H1 (cell line): ENCODE measurements at regions not wholly inside any gene's neighbourhood (a gene's known extent, or its start where the extent isn't known, plus 50 kb on each side); places are given as distances from the start of the nearest gene placed in this dataset.

Experiments
- CTCF ChIA-PET: fragments of 300-600 bp; sonication (Branson Sonifier 250); formaldehyde crosslinking; loops from one replicate; lab custom pipeline; 2021; ENCODE audit not compliant: partially characterized antibody; lab: Charles Lee
- POLR2A ChIA-PET: fragments of 300-600 bp; sonication (Branson Sonifier 250); formaldehyde crosslinking; loops from one replicate; lab custom pipeline; 2021; ENCODE audit warnings: inconsistent platforms; ENCODE audit not compliant: partially characterized antibody; lab: Charles Lee
- DNase-seq, 2 experiments: peaks; one replicate each; pipeline versions ENCODE4 v3.0.0 to v3.0.0-alpha.2; 2010 to 2022; ENCODE audit warnings: low spot score in 2 of 2, low read depth in 1 of 2, mixed read lengths in 1 of 2
- FAIRE-seq: peaks from 2 replicates; lab custom pipeline; 2011; peaks lifted over from hg19 to GRCh38; lab: Jason Lieb, UNC
- H2AFZ ChIP-seq: 2 replicates; pipeline ENCODE4 v1.8.1; 2012; ENCODE audit warnings: low read length, inconsistent platforms
- H2AK5ac ChIP-seq: 2 replicates; pipeline ENCODE4 v1.6.1; 2013; ENCODE audit warnings: low read depth, low read length
- H2BK120ac ChIP-seq: replicated peaks from 2 replicates; pipeline ENCODE3; 2013; ENCODE audit warnings: low read depth, low read length, inconsistent platforms
- H2BK12ac ChIP-seq: 2 replicates; pipeline ENCODE4 v1.6.1; 2013; ENCODE audit warnings: low read depth, low read length
- H2BK15ac ChIP-seq: 2 replicates; pipeline ENCODE4 v1.6.1; 2013; ENCODE audit warnings: low read length
- H2BK20ac ChIP-seq: 2 replicates; pipeline ENCODE4 v1.6.1; 2013; ENCODE audit warnings: low read length
- H2BK5ac ChIP-seq: 2 replicates; pipeline ENCODE4 v1.6.1; 2013; ENCODE audit warnings: low read depth, low read length
- H3K14ac ChIP-seq: 2 replicates; pipeline ENCODE4 v1.6.1; 2013; ENCODE audit warnings: inconsistent platforms; ENCODE audit not compliant: insufficient read length
- H3K18ac ChIP-seq: 2 replicates; pipeline ENCODE4 v1.6.1; 2013; ENCODE audit warnings: low read length; ENCODE audit errors: extremely low read depth
- H3K23ac ChIP-seq: 2 replicates; pipeline ENCODE4 v1.6.1; 2013; ENCODE audit warnings: inconsistent platforms; ENCODE audit not compliant: insufficient read length
- H3K23me2 ChIP-seq: 2 replicates; pipeline ENCODE4 v1.6.1; 2013; ENCODE audit warnings: low read depth, low read length
- H3K27ac ChIP-seq: 2 replicates; pipeline ENCODE4 v1.6.1; 2011; ENCODE audit warnings: low read depth, low read length, inconsistent platforms
- H3K27me3 ChIP-seq, 4 experiments: replicated peaks in 1 of 4; 1 replicate in 1 of 4; 2 replicates in 3 of 4; pipeline versions ENCODE4 v1.6.1 to v1.8.1; 2011 to 2013; ENCODE audit warnings: low read length in 3 of 4, mild to moderate bottlenecking in 3 of 4, inconsistent platforms in 2 of 4, mixed read lengths in 2 of 4, moderate library complexity in 1 of 4; ENCODE audit not compliant: control insufficient read depth in 3 of 4, insufficient read depth in 3 of 4; ENCODE audit errors: extremely low read depth in 1 of 4
- H3K36me3 ChIP-seq, 4 experiments: 2 replicates each; pipeline versions ENCODE4 v1.6.1 to v1.8.1; 2011 to 2013; ENCODE audit warnings: mild to moderate bottlenecking in 4 of 4, low read length in 3 of 4, moderate library complexity in 2 of 4, control low read depth in 1 of 4, inconsistent platforms in 1 of 4; ENCODE audit not compliant: insufficient read depth in 4 of 4, control insufficient read depth in 2 of 4
- H3K4ac ChIP-seq: replicated peaks from 2 replicates; pipeline ENCODE3; 2013; ENCODE audit warnings: low read length, low read depth, mixed read lengths, inconsistent platforms; ENCODE audit not compliant: insufficient read length
- H3K4me1 ChIP-seq, 4 experiments: replicated peaks in 1 of 4; 1 replicate in 1 of 4; 2 replicates in 3 of 4; pipeline versions ENCODE4 v1.6.1 to v1.8.1; 2011 to 2013; ENCODE audit warnings: low read length in 3 of 4, inconsistent platforms in 2 of 4, mixed read lengths in 1 of 4; ENCODE audit not compliant: insufficient read depth in 4 of 4, control insufficient read depth in 3 of 4
- H3K4me2 ChIP-seq, 2 experiments: 2 replicates each; pipeline versions ENCODE4 v1.6.1 to v1.8.1; 2011 to 2013; ENCODE audit warnings: low read depth in 2 of 2, low read length in 2 of 2, control low read depth in 1 of 2, inconsistent platforms in 1 of 2, mild to moderate bottlenecking in 1 of 2; ENCODE audit not compliant: insufficient read depth in 1 of 2
- H3K4me3 ChIP-seq, 4 experiments: fragments of 200-600, 300-600 bp in 1 of 4; sonication (generic), shearing (Covaris generic), sonication (Bioruptor Twin) in 1 of 4; 2 replicates each; pipeline versions ENCODE4 v1.5.1 to v1.8.1; 2011 to 2016; ENCODE audit warnings: low read length in 4 of 4, low read depth in 3 of 4, control low read depth in 2 of 4, inconsistent platforms in 2 of 4, mild to moderate bottlenecking in 2 of 4, mixed read lengths in 1 of 4, moderate library complexity in 1 of 4; ENCODE audit not compliant: insufficient read depth in 2 of 4; ENCODE audit errors: extremely low read depth in 1 of 4
- H3K56ac ChIP-seq: replicated peaks from 2 replicates; pipeline ENCODE3; 2013; ENCODE audit warnings: low read depth, mild to moderate bottlenecking, mixed read lengths, low read length, inconsistent platforms; ENCODE audit not compliant: insufficient read length
- H3K79me1 ChIP-seq: 2 replicates; pipeline ENCODE4 v1.6.1; 2013; ENCODE audit warnings: low read depth, low read length, control low read depth
- H3K79me2 ChIP-seq, 2 experiments: 2 replicates each; pipeline versions ENCODE4 v1.6.1 to v1.8.1; 2012 to 2013; ENCODE audit warnings: low read length in 2 of 2, mild to moderate bottlenecking in 2 of 2, inconsistent platforms in 1 of 2; ENCODE audit not compliant: insufficient read depth in 2 of 2, control insufficient read depth in 1 of 2
- H3K9ac ChIP-seq, 4 experiments: replicated peaks in 1 of 4; 1 replicate in 1 of 4; 2 replicates in 3 of 4; pipeline versions ENCODE4 v1.6.1 to v1.8.1; 2011 to 2013; ENCODE audit warnings: low read depth in 3 of 4, low read length in 3 of 4, control low read depth in 2 of 4, mild to moderate bottlenecking in 2 of 4, moderate library complexity in 2 of 4, inconsistent platforms in 1 of 4; ENCODE audit errors: extremely low read depth in 1 of 4
- H3K9me3 ChIP-seq, 2 experiments: 2 replicates each; pipeline versions ENCODE4 v1.6.1 to v1.8.1; 2012 to 2013; ENCODE audit warnings: mild to moderate bottlenecking in 2 of 2, moderate library complexity in 2 of 2, control low read depth in 1 of 2, inconsistent platforms in 1 of 2, low read depth in 1 of 2, low read length in 1 of 2, mixed read lengths in 1 of 2; ENCODE audit not compliant: insufficient read depth in 2 of 2
- H4K20me1 ChIP-seq, 2 experiments: replicated peaks in 1 of 2; 2 replicates each; pipeline versions ENCODE3 to v1.8.1; 2011 to 2013; ENCODE audit warnings: inconsistent platforms in 2 of 2, low read length in 2 of 2, mild to moderate bottlenecking in 1 of 2; ENCODE audit not compliant: insufficient read depth in 2 of 2, control insufficient read depth in 1 of 2
- H4K5ac ChIP-seq: 2 replicates; pipeline ENCODE4 v1.6.1; 2013; ENCODE audit warnings: low read length, low read depth, mixed read lengths, inconsistent platforms; ENCODE audit not compliant: insufficient read length
- H4K8ac ChIP-seq: 2 replicates; pipeline ENCODE4 v1.8.0; 2013; ENCODE audit warnings: mild to moderate bottlenecking, moderate library complexity, low read length, inconsistent platforms; ENCODE audit not compliant: insufficient read depth; ENCODE audit errors: extremely low read depth
- H4K91ac ChIP-seq: replicated peaks from 2 replicates; pipeline ENCODE3; 2013; ENCODE audit warnings: low read length, mixed read lengths, inconsistent platforms; ENCODE audit not compliant: insufficient read length
- ASH2L ChIP-seq: fragments of 200-600, 300-600 bp; sonication (generic); IDR thresholded peaks from one replicate; pipeline ENCODE4 v1.7.1; 2017; ENCODE audit warnings: low read length
- BACH1 ChIP-seq: IDR thresholded peaks from 2 replicates; pipeline ENCODE4 v1.6.1; 2012; ENCODE audit warnings: low read length, improper control_type of control experiment
- E2F6 ChIP-seq: IDR thresholded peaks from 2 replicates; pipeline ENCODE4 v1.6.1; 2012; ENCODE audit warnings: inconsistent platforms
- JUN ChIP-seq: IDR thresholded peaks from 2 replicates; pipeline ENCODE4 v1.6.1; 2011; ENCODE audit warnings: low read depth, mild to moderate bottlenecking, improper control_type of control experiment, low read length
- PHF8 ChIP-seq: fragments of 200-600 bp; sonication (generic); conservative IDR thresholded peaks from 2 replicates; pipeline ENCODE4 v1.7.1; 2012; ENCODE audit warnings: low read depth, mild to moderate bottlenecking, inconsistent platforms, low read length, moderate library complexity
- SIN3A ChIP-seq, 2 experiments: IDR thresholded peaks in 1 of 2; conservative IDR thresholded peaks in 1 of 2; 2 replicates each; pipeline ENCODE4 v1.6.1; 2011 to 2012; ENCODE audit warnings: low read length in 2 of 2, improper control_type of control experiment in 1 of 2, low read depth in 1 of 2, mild to moderate bottlenecking in 1 of 2
- SIRT6 ChIP-seq: IDR thresholded peaks from one replicate; pipeline ENCODE4 v1.7.1; 2012; ENCODE audit warnings: low read length, inconsistent platforms
- YY1 ChIP-seq: IDR thresholded peaks from 2 replicates; pipeline ENCODE4 v1.6.1; 2011; ENCODE audit warnings: low read depth, mild to moderate bottlenecking, low read length
- WGBS, 2 experiments: shearing (Covaris generic) in 1 of 2; methylation state at CpG; one replicate each; pipeline versions ENCODE4 v1.1.6 to v1.1.7; 2013 to 2015; ENCODE audit warnings: low lambda C conversion rate in 2 of 2, mixed read lengths in 2 of 2, inconsistent platforms in 1 of 2, low coverage in 1 of 2, missing lambda C conversion rate in 1 of 2; ENCODE audit not compliant: insufficient replicate concordance in 2 of 2, insufficient coverage in 1 of 2, insufficient read length in 1 of 2; ENCODE audit errors: extremely low coverage in 1 of 2, missing lambda C conversion rate in 1 of 2; 5-methylcytosine and 5-hydroxymethylcytosine counted together

- no peaks in the 10 kb centered on the region for H3K4me1 ChIP-seq
- H4K91ac ChIP-seq, result no peak overlapping the region
- H2BK15ac ChIP-seq, result no peak overlapping the region
- no peak overlapping the region for H3K9ac ChIP-seq
- no peak overlapping the region for H3K27ac ChIP-seq
- ChIA-PET CTCF (no interaction called here), POLR2A (interaction anchor here (0.6 kb wide), 1 partner anchor 10 kb away, joined by 4 read pairs; no protein-coding TSS in a partner anchor)
- H3K4me3 ChIP-seq, result no peak overlapping the region
- H4K5ac ChIP-seq, result no peak overlapping the region
- no peak overlapping the region for H3K23ac ChIP-seq
- no peak for DNase-seq
- H3K18ac ChIP-seq, result no peak overlapping the region
- H3K23me2 ChIP-seq, result no peaks in the 10 kb centered on the region
- no peaks in the 10 kb centered on the region; a peak in 1 of 7 replicates for H3K27me3 ChIP-seq
- no peak overlapping the region for H3K56ac ChIP-seq
- H2BK5ac ChIP-seq, result no peak overlapping the region
- H3K9me3 ChIP-seq, result no peaks in the 10 kb centered on the region
- H3K79me2 ChIP-seq, result no peaks in the 10 kb centered on the region
- no peak for FAIRE-seq
- no peak overlapping the region for H2BK120ac ChIP-seq
- no peak overlapping the region for H2BK12ac ChIP-seq
- H4K8ac ChIP-seq, result no peak overlapping the region
- H3K36me3 ChIP-seq, result no peaks in the 10 kb centered on the region
- H3K4me2 ChIP-seq, result no peak overlapping the region
- H2AK5ac ChIP-seq, result no peak overlapping the region
- peaks cover 0 to 1% of the 10 kb centered on the region in 2 experiments for H4K20me1 ChIP-seq
- H3K14ac ChIP-seq, result no peak overlapping the region
- no peak overlapping the region for H2BK20ac ChIP-seq
- H3K4ac ChIP-seq, result no peak overlapping the region
- TF ChIP-seq SIN3A (conservative IDR thresholded peaks at IDR 0.05 in 1 of 2, IDR thresholded peaks at IDR 0.05 in 1 of 2; ENCODE audit: low read depth in 1 of 2, low read length in 2 of 2), result no peak
- no peak for TF ChIP-seq PHF8
- TF ChIP-seq E2F6, result no peak
- no peak for TF ChIP-seq BACH1
- no peak for TF ChIP-seq JUN
- TF ChIP-seq ASH2L, result no peak
- no peak for TF ChIP-seq YY1
- no peak for TF ChIP-seq SIRT6
- H2AFZ ChIP-seq, result no peak overlapping the region
- H3K79me1 ChIP-seq, result no peaks in the 10 kb centered on the region
- WGBS, 2 experiments, result 86% methylated on average over 10 of the region's 10 CpGs; no CpG with 5 or more reads in 1 of the 2 experiments
Measured at GRCh38 chr16:9409560-9410493, 318.4 kb downstream of the HAPSTR1 start.
